Chondrocyte (in vitro differentiated cells): ENCODE measurements at regions not wholly inside any gene's neighbourhood (a gene's known extent, or its start where the extent isn't known, plus 50 kb on each side); places are given as distances from the start of the nearest gene placed in this dataset.

ENCODE experiments used
- DNase-seq: peaks from one replicate; pipeline ENCODE4 v3.0.0; 2021; ENCODE audit warnings: mixed read lengths, low spot score
- H3K27ac Mint-ChIP-seq: one replicate; pipeline ENCODE4 v1.8.0; 2021; ENCODE audit warnings: mild to moderate bottlenecking, moderate library complexity, mixed read lengths; ENCODE audit not compliant: unreplicated experiment
- H3K27me3 Mint-ChIP-seq: 2 replicates; pipeline ENCODE4 v1.8.0; 2021; ENCODE audit warnings: low read depth, mixed read lengths
- H3K36me3 Mint-ChIP-seq: 2 replicates; pipeline ENCODE4 v1.8.0; 2021; ENCODE audit warnings: low read depth, mixed read lengths
- H3K4me1 Mint-ChIP-seq: 2 replicates; pipeline ENCODE4 v1.8.0; 2021; ENCODE audit warnings: low read depth, mild to moderate bottlenecking, mixed read lengths
- H3K4me3 Mint-ChIP-seq: one replicate; pipeline ENCODE4 v1.8.0; 2021; ENCODE audit warnings: mild to moderate bottlenecking, moderate library complexity, mixed read lengths; ENCODE audit not compliant: unreplicated experiment
- H3K9me3 Mint-ChIP-seq: 2 replicates; pipeline ENCODE4 v1.8.0; 2021; ENCODE audit warnings: low read depth, mixed read lengths
- TF ChIP-seq, protein P1 (sequence below): fragments of 200-600 bp; sonication (generic); IDR thresholded peaks from 2 replicates; pipeline ENCODE4 v1.5.0; 2021; ENCODE audit warnings: antibody characterized with exemption, mild to moderate bottlenecking, moderate library complexity

DNA sequence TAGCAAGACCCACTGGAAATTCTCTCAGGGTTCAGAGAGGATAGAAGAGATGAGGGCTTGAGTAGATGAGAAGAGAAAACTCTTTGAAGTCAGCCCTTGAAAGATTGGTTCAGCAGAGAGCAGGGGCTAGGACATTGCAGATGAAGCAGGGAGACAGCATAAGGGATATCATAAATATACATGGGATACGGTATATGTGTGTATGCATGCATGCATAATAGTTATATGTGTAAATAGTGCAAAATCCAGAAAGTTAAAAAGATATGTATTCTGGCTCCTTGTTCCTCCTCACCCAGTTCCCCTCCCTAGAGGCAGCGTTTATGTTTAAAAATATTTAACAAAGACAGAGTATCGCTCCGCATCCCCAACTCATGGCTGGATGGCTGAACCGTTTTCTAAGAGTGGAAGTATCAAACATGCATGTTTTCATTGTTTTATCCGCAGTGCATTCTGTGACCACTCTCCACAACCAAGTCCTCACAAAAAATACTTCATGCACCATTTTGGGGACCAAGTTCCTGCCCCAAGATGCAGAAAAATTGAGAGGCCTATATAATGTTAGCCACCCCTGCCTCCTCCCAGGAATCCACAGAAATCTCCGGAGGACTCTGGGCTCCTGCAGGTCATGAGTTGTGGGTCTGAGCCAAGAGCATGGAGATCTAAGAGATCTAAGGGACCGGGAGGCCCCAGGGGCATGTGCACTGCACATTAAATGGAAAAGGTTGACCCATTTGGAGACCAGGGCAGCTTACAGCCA is 119.5 kb downstream of the MTX3 start:
- H3K4me3 Mint-ChIP-seq, result no peak overlapping the region
- TF ChIP-seq, protein P1, sequence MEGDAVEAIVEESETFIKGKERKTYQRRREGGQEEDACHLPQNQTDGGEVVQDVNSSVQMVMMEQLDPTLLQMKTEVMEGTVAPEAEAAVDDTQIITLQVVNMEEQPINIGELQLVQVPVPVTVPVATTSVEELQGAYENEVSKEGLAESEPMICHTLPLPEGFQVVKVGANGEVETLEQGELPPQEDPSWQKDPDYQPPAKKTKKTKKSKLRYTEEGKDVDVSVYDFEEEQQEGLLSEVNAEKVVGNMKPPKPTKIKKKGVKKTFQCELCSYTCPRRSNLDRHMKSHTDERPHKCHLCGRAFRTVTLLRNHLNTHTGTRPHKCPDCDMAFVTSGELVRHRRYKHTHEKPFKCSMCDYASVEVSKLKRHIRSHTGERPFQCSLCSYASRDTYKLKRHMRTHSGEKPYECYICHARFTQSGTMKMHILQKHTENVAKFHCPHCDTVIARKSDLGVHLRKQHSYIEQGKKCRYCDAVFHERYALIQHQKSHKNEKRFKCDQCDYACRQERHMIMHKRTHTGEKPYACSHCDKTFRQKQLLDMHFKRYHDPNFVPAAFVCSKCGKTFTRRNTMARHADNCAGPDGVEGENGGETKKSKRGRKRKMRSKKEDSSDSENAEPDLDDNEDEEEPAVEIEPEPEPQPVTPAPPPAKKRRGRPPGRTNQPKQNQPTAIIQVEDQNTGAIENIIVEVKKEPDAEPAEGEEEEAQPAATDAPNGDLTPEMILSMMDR, result no peak
- peaks cover 1% of the 10 kb centered on the region for H3K36me3 Mint-ChIP-seq
- H3K9me3 Mint-ChIP-seq, result no peaks in the 10 kb centered on the region
- peaks cover 35% of the 10 kb centered on the region for H3K4me1 Mint-ChIP-seq
- peak overlapping the region; percentile 27 for H3K27ac Mint-ChIP-seq
- H3K27me3 Mint-ChIP-seq, result peaks cover 18% of the 10 kb centered on the region
- no peak for DNase-seq

GRCh38 chr5:79868163-79868670 is 122.8 kb downstream of the MTX3 start:
- H3K36me3 Mint-ChIP-seq, result peaks cover 1% of the 10 kb centered on the region
- H3K9me3 Mint-ChIP-seq, result no peaks in the 10 kb centered on the region
- H3K4me3 Mint-ChIP-seq, result no peak overlapping the region
- DNase-seq, result no peak
- H3K27ac Mint-ChIP-seq, result no peak overlapping the region
- peaks cover 10% of the 10 kb centered on the region for H3K4me1 Mint-ChIP-seq
- TF ChIP-seq, protein P1, result no peak
- H3K27me3 Mint-ChIP-seq, result peaks cover 23% of the 10 kb centered on the region

GRCh38 chr5:79865579-79865978 is 125.5 kb downstream of the MTX3 start:
- Mint-ChIP-seq H3K9me3 (no peaks in the 10 kb centered on the region), H3K27ac (no peak overlapping the region), H3K4me3 (no peak overlapping the region), H3K4me1 (no peaks in the 10 kb centered on the region), H3K36me3 (peaks cover 1% of the 10 kb centered on the region), H3K27me3 (peaks cover 42% of the 10 kb centered on the region)
- no peak for DNase-seq
- TF ChIP-seq, protein P1, result no peak

- TF ChIP-seq, protein P1, result no peak
- Mint-ChIP-seq H3K9me3 (no peaks in the 10 kb centered on the region), H3K27ac (no peak overlapping the region), H3K4me1 (no peaks in the 10 kb centered on the region), H3K36me3 (peaks cover 1% of the 10 kb centered on the region), H3K27me3 (peaks cover 48% of the 10 kb centered on the region), H3K4me3 (no peak overlapping the region)
- no peak for DNase-seq
Observed at GRCh38 chr5:79864364-79864763, 126.7 kb downstream of the MTX3 start.

- no peaks in the 10 kb centered on the region for H3K4me1 Mint-ChIP-seq
- H3K27me3 Mint-ChIP-seq, result peaks cover 28% of the 10 kb centered on the region
- no peak for DNase-seq
- no peak overlapping the region for H3K27ac Mint-ChIP-seq
- TF ChIP-seq, protein P1, result no peak
- H3K36me3 Mint-ChIP-seq, result no peaks in the 10 kb centered on the region
- H3K4me3 Mint-ChIP-seq, result no peak overlapping the region
- H3K9me3 Mint-ChIP-seq, result no peaks in the 10 kb centered on the region
Observed at GRCh38 chr5:79859588-79859987, 131.5 kb downstream of the MTX3 start.
